Loucy (cell line): ENCODE measurements at regions not wholly inside any gene's neighbourhood (a gene's known extent, or its start where the extent isn't known, plus 50 kb on each side); places are given as distances from the start of the nearest gene placed in this dataset.

Experiments
- CTCF ChIP-seq: fragments of 200-600 bp; sonication (generic); conservative IDR thresholded peaks from 2 replicates; pipeline ENCODE4 v1.5.1; 2014; ENCODE audit warnings: mild to moderate bottlenecking, antibody characterized with exemption, low read length
- EZH2phosphoT487 ChIP-seq: fragments of 200-600 bp; IDR thresholded peaks from 2 replicates; pipeline ENCODE4 v1.6.1; 2018; ENCODE audit warnings: antibody characterized with exemption, mild to moderate bottlenecking, moderate library complexity, borderline replicate concordance

- TF ChIP-seq CTCF, result no peak
- TF ChIP-seq EZH2phosphoT487, result no peak
Measured at GRCh38 chr1:172761581-172762486, 102.9 kb downstream of the FASLG start.
